WTC11 (cell line): ENCODE measurements at regions not wholly inside any gene's neighbourhood (a gene's known extent, or its start where the extent isn't known, plus 50 kb on each side); places are given as distances from the start of the nearest gene placed in this dataset.

ENCODE experiments used
- ATAC-seq: fragments of 200-7000 bp; cut with Tn5 transposase; 2 replicates; pipeline ENCODE4 v1.10.0; 2021; ENCODE audit warnings: mild to moderate bottlenecking, moderate library complexity
- CTCF ChIA-PET: fragments of 300-600 bp; sonication (Branson Sonifier 250); formaldehyde crosslinking; loops from one replicate; lab custom pipeline; 2021; ENCODE audit warnings: antibody characterized with exemption; lab: Charles Lee
- POLR2A ChIA-PET: fragments of 350-600 bp; sonication (Branson Sonifier 250); formaldehyde crosslinking; loops from one replicate; lab custom pipeline; 2021; ENCODE audit warnings: antibody characterized with exemption; lab: Charles Lee
- DNase-seq: peaks from one replicate; pipeline ENCODE4 v3.0.0; 2021; ENCODE audit warnings: low spot score
- H3K27ac Mint-ChIP-seq: 2 replicates; pipeline ENCODE4 v1.8.0; 2021; ENCODE audit warnings: mixed read lengths
- H3K27me3 Mint-ChIP-seq: 2 replicates; pipeline ENCODE4 v1.8.0; 2021; ENCODE audit warnings: low read depth, mild to moderate bottlenecking, moderate library complexity, mixed read lengths
- H3K36me3 Mint-ChIP-seq: 2 replicates; pipeline ENCODE4 v1.8.0; 2021; ENCODE audit warnings: mixed read lengths
- H3K4me1 Mint-ChIP-seq: 2 replicates; pipeline ENCODE4 v1.8.0; 2022; ENCODE audit warnings: mixed read lengths
- H3K4me3 Mint-ChIP-seq: 2 replicates; pipeline ENCODE4 v1.8.0; 2021; ENCODE audit warnings: mild to moderate bottlenecking, moderate library complexity, mixed read lengths
- H3K9me3 Mint-ChIP-seq: 2 replicates; pipeline ENCODE4 v1.8.0; 2021; ENCODE audit warnings: mixed read lengths
- CBFB ChIP-seq: sonication (generic); formaldehyde crosslinking; IDR thresholded peaks from 2 replicates; pipeline ENCODE4 v1.8.1; 2022; ENCODE audit warnings: mild to moderate bottlenecking, low read depth, missing genetic modification reagents
- JAZF1 ChIP-seq: fragments of 250-450 bp; sonication (Bioruptor Pico); IDR thresholded peaks from 2 replicates; pipeline ENCODE4 v1.9.0; 2021; ENCODE audit warnings: moderate library complexity, mild to moderate bottlenecking, inconsistent platforms
- NFATC4 ChIP-seq: fragments of 250-450 bp; sonication (Bioruptor Pico); IDR thresholded peaks from 2 replicates; pipeline ENCODE4 v1.9.0; 2021; ENCODE audit warnings: mild to moderate bottlenecking
- NFYB ChIP-seq: sonication (generic); formaldehyde crosslinking; conservative IDR thresholded peaks from 2 replicates; pipeline ENCODE4 v1.8.0; 2022; ENCODE audit warnings: low read depth, missing genetic modification reagents
- SP1 ChIP-seq: sonication (generic); formaldehyde crosslinking; conservative IDR thresholded peaks from 2 replicates; pipeline ENCODE4 v1.8.1; 2022; ENCODE audit warnings: missing genetic modification reagents
- TP53 ChIP-seq: sonication (generic); formaldehyde crosslinking; IDR thresholded peaks from 2 replicates; pipeline ENCODE4 v1.8.1; 2023; ENCODE audit warnings: mild to moderate bottlenecking, missing genetic modification reagents
- ZNF138 ChIP-seq: sonication (generic); formaldehyde crosslinking; conservative IDR thresholded peaks from 2 replicates; pipeline ENCODE4 v1.8.1; 2022; ENCODE audit warnings: mild to moderate bottlenecking, moderate library complexity, missing genetic modification reagents
- ZNF263 ChIP-seq: sonication (generic); formaldehyde crosslinking; IDR thresholded peaks from 2 replicates; pipeline ENCODE4 v1.8.1; 2022; ENCODE audit warnings: low read depth, mild to moderate bottlenecking, moderate library complexity, missing genetic modification reagents
- ZNF317 ChIP-seq: sonication (generic); formaldehyde crosslinking; IDR thresholded peaks from 2 replicates; pipeline ENCODE4 v1.8.1; 2023; ENCODE audit warnings: low read depth, mild to moderate bottlenecking, moderate library complexity, missing genetic modification reagents, borderline replicate concordance
- ZNF416 ChIP-seq: fragments of 250-450 bp; sonication (Bioruptor Pico); IDR thresholded peaks from 2 replicates; pipeline ENCODE4 v1.9.0; 2021; ENCODE audit warnings: mild to moderate bottlenecking, inconsistent platforms
- TF ChIP-seq, protein P1 (sequence below): fragments of 250-450 bp; sonication (Bioruptor Pico); IDR thresholded peaks from 2 replicates; pipeline ENCODE4 v1.9.0; 2021; ENCODE audit warnings: moderate library complexity, mild to moderate bottlenecking, inconsistent platforms, borderline replicate concordance
- TF ChIP-seq, protein P2 (sequence below): sonication (generic); formaldehyde crosslinking; IDR thresholded peaks from 2 replicates; pipeline ENCODE4 v1.8.1; 2023; ENCODE audit warnings: mild to moderate bottlenecking, missing genetic modification reagents, moderate library complexity
- TF ChIP-seq, protein P3 (sequence below): fragments of 200-600 bp; IDR thresholded peaks from 2 replicates; pipeline ENCODE4 v1.8.0; 2022; ENCODE audit warnings: antibody characterized with exemption
- TF ChIP-seq, protein P4 (sequence below): sonication (generic); formaldehyde crosslinking; IDR thresholded peaks from 2 replicates; pipeline ENCODE4 v1.8.1; 2022; ENCODE audit warnings: missing genetic modification reagents, borderline replicate concordance
- TF ChIP-seq, protein P5 (sequence below): sonication (generic); formaldehyde crosslinking; conservative IDR thresholded peaks from 2 replicates; pipeline ENCODE4 v1.8.1; 2023; ENCODE audit warnings: mild to moderate bottlenecking, low read depth, missing genetic modification reagents, moderate library complexity

DNA sequence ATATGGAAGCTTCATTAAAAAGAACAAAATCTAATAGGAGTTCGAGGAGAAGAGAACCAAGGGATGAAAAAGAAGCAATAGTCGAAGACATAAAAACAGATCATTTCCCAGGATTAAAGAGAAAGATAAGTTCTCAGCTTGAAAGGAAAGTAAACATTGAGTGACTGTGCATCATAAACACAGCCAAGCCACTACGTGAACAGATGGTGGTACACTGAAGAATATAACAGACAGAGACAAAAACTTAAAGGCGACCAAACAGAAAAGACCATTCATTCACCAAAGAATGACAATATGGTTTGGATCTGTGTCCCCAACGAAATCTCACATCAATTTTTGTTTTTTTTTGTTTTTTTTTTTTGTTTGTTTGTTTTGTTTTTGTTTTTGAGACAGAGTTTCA is 210.8 kb upstream of the LINGO1 start (continued):
- TF ChIP-seq CBFB (CRISPR knock-in tag): no peak
- TF ChIP-seq, protein P1, sequence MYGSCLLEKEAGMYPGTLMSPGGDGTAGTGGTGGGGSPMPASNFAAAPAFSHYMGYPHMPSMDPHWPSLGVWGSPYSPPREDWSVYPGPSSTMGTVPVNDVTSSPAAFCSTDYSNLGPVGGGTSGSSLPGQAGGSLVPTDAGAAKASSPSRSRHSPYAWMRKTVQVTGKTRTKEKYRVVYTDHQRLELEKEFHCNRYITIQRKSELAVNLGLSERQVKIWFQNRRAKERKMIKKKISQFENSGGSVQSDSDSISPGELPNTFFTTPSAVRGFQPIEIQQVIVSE (CRISPR knock-in tag): no peak
- TF ChIP-seq NFATC4 (CRISPR knock-in tag): no peak
- TF ChIP-seq JAZF1 (CRISPR knock-in tag): no peak
- TF ChIP-seq TP53 (CRISPR knock-in tag): no peak
- TF ChIP-seq ZNF416: no peak
- TF ChIP-seq NFYB (CRISPR knock-in tag): no peak
- no peak for TF ChIP-seq SP1 (CRISPR knock-in tag)

DNA sequence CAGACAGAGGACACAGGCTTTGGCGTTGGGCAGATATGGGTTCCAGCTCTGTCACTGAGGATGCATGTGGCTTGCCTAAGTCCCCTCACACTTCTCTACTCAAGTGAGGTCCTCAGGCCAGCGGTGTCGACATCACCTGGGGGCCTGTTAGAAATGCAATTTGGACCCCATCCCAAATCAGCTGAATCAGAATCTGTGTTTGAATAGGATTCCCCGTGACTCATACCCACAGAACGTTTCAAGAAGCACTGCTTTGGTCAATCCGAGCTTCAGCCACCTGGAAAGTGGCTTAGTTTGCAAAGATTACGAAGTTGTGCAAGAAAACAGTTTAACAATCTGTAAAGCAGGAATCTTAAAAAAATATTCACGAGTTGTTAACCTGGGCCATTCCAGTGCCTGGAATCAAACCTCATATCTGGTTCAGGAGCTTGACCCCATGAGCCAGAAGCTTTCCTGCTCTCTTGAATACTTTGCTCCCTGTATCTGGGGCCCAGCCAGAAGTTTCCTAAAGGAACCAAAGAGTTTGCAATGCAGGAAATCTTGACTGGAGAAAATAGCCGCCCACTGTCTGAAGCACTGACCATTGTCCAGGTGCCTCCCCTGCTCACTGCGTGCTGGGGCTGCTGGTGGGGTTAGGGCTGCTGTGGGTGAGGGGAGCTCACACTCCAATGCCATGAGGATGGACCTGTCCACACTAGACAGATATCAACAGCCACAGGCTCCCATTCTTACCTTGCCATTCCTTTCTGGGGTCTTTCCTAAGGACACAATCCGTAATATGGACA is 208.5 kb upstream of the LINGO1 start:
- Mint-ChIP-seq H3K4me3 (no peak overlapping the region), H3K36me3 (peaks cover 19% of the 10 kb centered on the region), H3K4me1 (peaks cover 12% of the 10 kb centered on the region), H3K9me3 (peaks cover 19% of the 10 kb centered on the region), H3K27ac (no peak overlapping the region; the same call in 1 of the 2 replicates), H3K27me3 (peaks cover 8% of the 10 kb centered on the region)
- no peak for DNase-seq
- no peak for ATAC-seq
- CTCF ChIA-PET: interaction anchor here (1.3 to 2.2 kb wide), 4 partner anchors 16 to 34 kb away, joined by 4 to 6 read pairs (median 5); no protein-coding TSS in a partner anchor
- no peak for TF ChIP-seq ZNF138
- TF ChIP-seq, protein P2, sequence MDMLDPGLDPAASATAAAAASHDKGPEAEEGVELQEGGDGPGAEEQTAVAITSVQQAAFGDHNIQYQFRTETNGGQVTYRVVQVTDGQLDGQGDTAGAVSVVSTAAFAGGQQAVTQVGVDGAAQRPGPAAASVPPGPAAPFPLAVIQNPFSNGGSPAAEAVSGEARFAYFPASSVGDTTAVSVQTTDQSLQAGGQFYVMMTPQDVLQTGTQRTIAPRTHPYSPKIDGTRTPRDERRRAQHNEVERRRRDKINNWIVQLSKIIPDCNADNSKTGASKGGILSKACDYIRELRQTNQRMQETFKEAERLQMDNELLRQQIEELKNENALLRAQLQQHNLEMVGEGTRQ: no peak
- TF ChIP-seq, protein P3, sequence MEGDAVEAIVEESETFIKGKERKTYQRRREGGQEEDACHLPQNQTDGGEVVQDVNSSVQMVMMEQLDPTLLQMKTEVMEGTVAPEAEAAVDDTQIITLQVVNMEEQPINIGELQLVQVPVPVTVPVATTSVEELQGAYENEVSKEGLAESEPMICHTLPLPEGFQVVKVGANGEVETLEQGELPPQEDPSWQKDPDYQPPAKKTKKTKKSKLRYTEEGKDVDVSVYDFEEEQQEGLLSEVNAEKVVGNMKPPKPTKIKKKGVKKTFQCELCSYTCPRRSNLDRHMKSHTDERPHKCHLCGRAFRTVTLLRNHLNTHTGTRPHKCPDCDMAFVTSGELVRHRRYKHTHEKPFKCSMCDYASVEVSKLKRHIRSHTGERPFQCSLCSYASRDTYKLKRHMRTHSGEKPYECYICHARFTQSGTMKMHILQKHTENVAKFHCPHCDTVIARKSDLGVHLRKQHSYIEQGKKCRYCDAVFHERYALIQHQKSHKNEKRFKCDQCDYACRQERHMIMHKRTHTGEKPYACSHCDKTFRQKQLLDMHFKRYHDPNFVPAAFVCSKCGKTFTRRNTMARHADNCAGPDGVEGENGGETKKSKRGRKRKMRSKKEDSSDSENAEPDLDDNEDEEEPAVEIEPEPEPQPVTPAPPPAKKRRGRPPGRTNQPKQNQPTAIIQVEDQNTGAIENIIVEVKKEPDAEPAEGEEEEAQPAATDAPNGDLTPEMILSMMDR: no peak
- TF ChIP-seq, protein P4, sequence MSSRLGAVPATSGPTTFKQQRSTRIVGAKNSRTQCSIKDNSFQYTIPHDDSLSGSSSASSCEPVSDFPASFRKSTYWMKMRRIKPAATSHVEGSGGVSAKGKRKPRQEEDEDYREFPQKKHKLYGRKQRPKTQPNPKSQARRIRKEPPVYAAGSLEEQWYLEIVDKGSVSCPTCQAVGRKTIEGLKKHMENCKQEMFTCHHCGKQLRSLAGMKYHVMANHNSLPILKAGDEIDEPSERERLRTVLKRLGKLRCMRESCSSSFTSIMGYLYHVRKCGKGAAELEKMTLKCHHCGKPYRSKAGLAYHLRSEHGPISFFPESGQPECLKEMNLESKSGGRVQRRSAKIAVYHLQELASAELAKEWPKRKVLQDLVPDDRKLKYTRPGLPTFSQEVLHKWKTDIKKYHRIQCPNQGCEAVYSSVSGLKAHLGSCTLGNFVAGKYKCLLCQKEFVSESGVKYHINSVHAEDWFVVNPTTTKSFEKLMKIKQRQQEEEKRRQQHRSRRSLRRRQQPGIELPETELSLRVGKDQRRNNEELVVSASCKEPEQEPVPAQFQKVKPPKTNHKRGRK (CRISPR knock-in tag): no peak
- no peak for TF ChIP-seq ZNF263
- TF ChIP-seq, protein P5, sequence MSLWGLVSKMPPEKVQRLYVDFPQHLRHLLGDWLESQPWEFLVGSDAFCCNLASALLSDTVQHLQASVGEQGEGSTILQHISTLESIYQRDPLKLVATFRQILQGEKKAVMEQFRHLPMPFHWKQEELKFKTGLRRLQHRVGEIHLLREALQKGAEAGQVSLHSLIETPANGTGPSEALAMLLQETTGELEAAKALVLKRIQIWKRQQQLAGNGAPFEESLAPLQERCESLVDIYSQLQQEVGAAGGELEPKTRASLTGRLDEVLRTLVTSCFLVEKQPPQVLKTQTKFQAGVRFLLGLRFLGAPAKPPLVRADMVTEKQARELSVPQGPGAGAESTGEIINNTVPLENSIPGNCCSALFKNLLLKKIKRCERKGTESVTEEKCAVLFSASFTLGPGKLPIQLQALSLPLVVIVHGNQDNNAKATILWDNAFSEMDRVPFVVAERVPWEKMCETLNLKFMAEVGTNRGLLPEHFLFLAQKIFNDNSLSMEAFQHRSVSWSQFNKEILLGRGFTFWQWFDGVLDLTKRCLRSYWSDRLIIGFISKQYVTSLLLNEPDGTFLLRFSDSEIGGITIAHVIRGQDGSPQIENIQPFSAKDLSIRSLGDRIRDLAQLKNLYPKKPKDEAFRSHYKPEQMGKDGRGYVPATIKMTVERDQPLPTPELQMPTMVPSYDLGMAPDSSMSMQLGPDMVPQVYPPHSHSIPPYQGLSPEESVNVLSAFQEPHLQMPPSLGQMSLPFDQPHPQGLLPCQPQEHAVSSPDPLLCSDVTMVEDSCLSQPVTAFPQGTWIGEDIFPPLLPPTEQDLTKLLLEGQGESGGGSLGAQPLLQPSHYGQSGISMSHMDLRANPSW (CRISPR knock-in tag): no peak
- TF ChIP-seq ZNF317 (CRISPR knock-in tag): no peak
- POLR2A ChIA-PET: no interaction called here
